GM12872 (cell line): ENCODE measurements at regions not wholly inside any gene's neighbourhood (a gene's known extent, or its start where the extent isn't known, plus 50 kb on each side); places are given as distances from the start of the nearest gene placed in this dataset.

Experiments
- TF ChIP-seq, protein P1 (sequence below): IDR thresholded peaks from 3 replicates; pipeline ENCODE4 v1.5.1; 2011; ENCODE audit warnings: low read depth, mild to moderate bottlenecking, low read length, moderate library complexity; ENCODE audit not compliant: insufficient read depth

- TF ChIP-seq, protein P1, sequence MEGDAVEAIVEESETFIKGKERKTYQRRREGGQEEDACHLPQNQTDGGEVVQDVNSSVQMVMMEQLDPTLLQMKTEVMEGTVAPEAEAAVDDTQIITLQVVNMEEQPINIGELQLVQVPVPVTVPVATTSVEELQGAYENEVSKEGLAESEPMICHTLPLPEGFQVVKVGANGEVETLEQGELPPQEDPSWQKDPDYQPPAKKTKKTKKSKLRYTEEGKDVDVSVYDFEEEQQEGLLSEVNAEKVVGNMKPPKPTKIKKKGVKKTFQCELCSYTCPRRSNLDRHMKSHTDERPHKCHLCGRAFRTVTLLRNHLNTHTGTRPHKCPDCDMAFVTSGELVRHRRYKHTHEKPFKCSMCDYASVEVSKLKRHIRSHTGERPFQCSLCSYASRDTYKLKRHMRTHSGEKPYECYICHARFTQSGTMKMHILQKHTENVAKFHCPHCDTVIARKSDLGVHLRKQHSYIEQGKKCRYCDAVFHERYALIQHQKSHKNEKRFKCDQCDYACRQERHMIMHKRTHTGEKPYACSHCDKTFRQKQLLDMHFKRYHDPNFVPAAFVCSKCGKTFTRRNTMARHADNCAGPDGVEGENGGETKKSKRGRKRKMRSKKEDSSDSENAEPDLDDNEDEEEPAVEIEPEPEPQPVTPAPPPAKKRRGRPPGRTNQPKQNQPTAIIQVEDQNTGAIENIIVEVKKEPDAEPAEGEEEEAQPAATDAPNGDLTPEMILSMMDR = no peak
These were observed 271.4 kb downstream of the RASSF9 start for GRCh38 chr12:85564786-85565185.

GRCh38 chr12:85568395-85569103 is 267.7 kb downstream of the RASSF9 start:
- TF ChIP-seq, protein P1 = no peak

GRCh38 chr12:85569261-85569660 is 266.9 kb downstream of the RASSF9 start:
- TF ChIP-seq, protein P1 = no peak

DNA sequence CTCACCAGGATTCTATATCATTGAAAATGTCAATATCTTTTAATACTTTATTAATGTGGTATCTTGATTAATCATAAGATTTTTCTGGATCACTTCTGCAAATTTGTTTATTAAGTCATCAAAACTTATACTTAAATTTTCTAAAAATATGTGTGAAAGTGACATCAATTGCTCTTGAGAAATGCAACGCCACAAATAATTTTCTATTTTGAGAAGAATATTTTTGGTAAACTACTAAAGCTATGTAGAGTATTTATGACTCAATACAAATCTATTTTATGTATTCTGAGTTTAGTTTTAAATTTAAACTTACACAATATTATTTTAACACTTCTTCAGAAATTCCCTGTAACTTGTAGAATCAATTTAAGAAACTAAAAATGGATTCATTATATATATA is 263.3 kb downstream of the RASSF9 start:
- TF ChIP-seq, protein P1 = no peak

DNA sequence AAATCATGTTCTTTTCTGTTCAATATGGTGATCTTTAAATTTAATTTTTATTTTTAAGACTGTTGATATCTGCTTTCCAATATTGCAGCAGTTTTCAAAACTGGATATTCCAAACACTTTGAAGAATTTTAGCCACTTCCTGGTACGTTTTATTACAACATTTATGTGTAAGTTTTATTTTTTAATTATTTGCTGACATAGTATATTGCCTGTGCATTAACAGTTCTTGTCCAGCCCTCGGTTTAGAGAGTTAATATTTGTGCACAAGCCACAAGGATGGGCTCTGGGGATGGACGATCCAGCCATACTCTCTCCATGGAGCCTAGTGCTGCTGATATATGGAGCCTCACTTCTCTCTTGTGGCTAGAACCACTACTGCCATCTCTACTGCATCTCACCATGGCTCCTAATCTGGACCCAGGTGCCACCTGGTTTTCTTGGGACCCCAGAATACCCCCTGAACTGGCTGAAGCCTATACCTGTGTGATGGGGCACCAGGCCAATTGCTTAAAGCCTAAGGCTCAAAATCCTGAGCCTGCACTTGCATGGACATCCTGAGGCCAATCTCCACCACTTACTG is 262.5 kb downstream of the RASSF9 start:
- TF ChIP-seq, protein P1 = no peak

DNA sequence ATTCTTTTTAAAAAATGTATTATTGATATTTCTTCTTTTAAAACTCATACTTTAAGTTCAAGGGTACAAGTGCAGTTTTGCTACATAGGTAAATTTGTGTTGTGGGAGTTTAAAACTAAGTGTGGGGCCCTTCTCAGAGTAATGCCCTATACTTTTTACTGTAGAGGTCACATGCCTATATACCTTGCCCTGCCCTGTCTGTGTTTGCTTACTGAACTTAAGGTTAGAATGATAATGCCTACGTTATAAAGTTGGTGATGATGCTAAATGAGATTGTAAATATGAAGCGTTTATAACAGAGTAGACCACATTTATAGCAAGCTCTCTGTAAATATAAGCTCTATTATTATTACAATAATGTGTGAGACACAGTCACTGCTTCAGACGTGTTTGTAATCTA is 261.9 kb downstream of the RASSF9 start:
- TF ChIP-seq, protein P1 = no peak

DNA sequence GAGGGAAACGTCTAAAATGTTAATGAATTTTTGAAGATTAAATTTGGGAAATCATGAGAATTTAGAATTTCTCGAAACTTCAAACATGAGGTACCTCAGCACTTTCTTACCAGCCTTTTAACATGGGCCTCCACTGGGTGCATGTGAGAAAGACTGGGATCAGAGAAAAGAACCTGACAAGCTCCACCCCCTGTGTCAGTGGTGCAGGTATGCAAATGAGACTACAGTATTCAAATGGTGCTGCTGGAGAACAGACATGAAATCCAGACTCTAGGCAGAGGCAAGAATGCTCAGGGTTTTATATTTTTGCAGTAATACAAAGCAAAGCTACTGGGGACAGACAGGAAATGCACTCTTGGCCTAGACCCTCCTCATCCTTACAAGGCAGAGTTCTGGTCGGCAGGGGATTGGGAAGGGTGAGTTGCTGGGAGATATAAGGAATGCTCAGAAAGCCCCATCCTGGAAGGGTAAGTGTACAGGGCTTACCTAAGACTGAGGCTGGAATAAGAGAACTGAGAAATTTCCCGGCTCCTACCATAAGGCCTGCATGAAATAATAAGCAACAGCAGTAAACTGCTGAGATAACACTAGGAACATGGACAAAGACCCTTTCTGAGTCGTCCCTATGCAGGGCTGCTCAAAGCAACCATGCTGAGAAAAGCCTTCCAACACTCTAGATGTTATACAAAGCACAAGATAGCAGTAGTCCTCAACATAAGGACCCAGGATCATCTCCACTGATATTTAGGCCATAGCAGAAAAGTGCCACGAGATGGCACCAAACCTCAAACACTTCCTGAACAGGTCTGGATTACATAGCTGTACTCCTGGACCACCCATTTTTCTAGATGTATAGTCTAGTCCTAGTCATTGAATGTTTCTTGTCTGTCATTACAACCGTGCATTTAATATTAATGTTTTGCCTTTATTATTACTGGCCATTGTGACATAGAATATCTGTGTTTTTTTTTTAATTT is 260.8 kb downstream of the RASSF9 start:
- TF ChIP-seq, protein P1 = peak; percentile 71
